ENCODE measurements at regions not wholly inside any gene's neighbourhood (a gene's known extent, or its start where the extent isn't known, plus 50 kb on each side); places are given as distances from the start of the nearest gene placed in this dataset.

- TF ChIP-seq YY1 (IDR thresholded peaks at IDR 0.05; ENCODE audit: insufficient read depth, insufficient read length) (no peak), SUZ12 (IDR thresholded peaks at IDR 0.05; ENCODE audit: extremely low read depth, insufficient read depth, insufficient read length) (no peak), ZNF274 (IDR thresholded peaks at IDR 0.05; ENCODE audit: low read depth, low read length) (no peak)
- Histone ChIP-seq H3K4me3 (ENCODE audit: insufficient read length, low read depth) (no peak overlapping the region), H3K9ac (ENCODE audit: insufficient read length, low read depth) (no peak overlapping the region), H3K27me3 (ENCODE audit: insufficient read depth, insufficient read length) (no peaks in the 10 kb centered on the region), H3K36me3 (ENCODE audit: insufficient read depth, insufficient read length, low read length) (no peaks in the 10 kb centered on the region), H3K9me3 (ENCODE audit: insufficient read depth, low read length) (no peaks in the 10 kb centered on the region), H3K4me1 (ENCODE audit: insufficient read depth, insufficient read length) (no peaks in the 10 kb centered on the region)
- DNase-seq (ENCODE audit: low read depth, low spot score): no peak
Observed at GRCh38 chr12:81953541-81953940, 194.4 kb upstream of the PPFIA2 start.

DNA sequence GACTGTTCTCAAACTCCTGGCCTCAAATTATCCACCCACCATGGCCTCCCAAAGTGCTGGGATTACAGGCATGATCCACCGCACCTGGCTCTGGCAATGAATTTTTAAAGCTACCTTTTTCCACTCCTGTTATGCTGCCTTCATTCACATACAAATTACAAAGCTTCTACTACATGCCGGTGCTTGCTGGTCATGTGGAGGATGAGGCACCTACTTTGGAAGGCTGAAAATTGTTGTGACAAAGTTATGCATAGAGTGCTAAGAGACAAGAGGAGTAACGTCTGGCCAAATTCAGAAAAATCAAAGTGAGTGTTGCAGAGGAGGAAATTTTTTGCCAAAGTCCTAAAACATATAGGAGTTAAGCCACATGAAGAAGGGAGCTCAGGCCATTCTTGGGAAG, 191.7 kb upstream of the PPFIA2 start:
- no peaks in the 10 kb centered on the region for H3K9me3 ChIP-seq (ENCODE audit: insufficient read depth, low read length)
- H3K36me3 ChIP-seq (ENCODE audit: insufficient read depth, insufficient read length, low read length): no peaks in the 10 kb centered on the region
- H3K9ac ChIP-seq (ENCODE audit: insufficient read length, low read depth): no peak overlapping the region
- DNase-seq (ENCODE audit: low read depth, low spot score): no peak
- TF ChIP-seq YY1 (IDR thresholded peaks at IDR 0.05; ENCODE audit: insufficient read depth, insufficient read length) (no peak), SUZ12 (IDR thresholded peaks at IDR 0.05; ENCODE audit: extremely low read depth, insufficient read depth, insufficient read length) (no peak), ZNF274 (IDR thresholded peaks at IDR 0.05; ENCODE audit: low read depth, low read length) (no peak)
- no peaks in the 10 kb centered on the region for H3K27me3 ChIP-seq (ENCODE audit: insufficient read depth, insufficient read length)
- no peak overlapping the region for H3K4me3 ChIP-seq (ENCODE audit: insufficient read length, low read depth)
- no peaks in the 10 kb centered on the region for H3K4me1 ChIP-seq (ENCODE audit: insufficient read depth, insufficient read length)

- H3K9me3 ChIP-seq (ENCODE audit: insufficient read depth, low read length): no peaks in the 10 kb centered on the region
- no peaks in the 10 kb centered on the region for H3K27me3 ChIP-seq (ENCODE audit: insufficient read depth, insufficient read length)
- no peak overlapping the region for H3K4me3 ChIP-seq (ENCODE audit: insufficient read length, low read depth)
- H3K9ac ChIP-seq (ENCODE audit: insufficient read length, low read depth): no peak overlapping the region
- H3K4me1 ChIP-seq (ENCODE audit: insufficient read depth, insufficient read length): no peaks in the 10 kb centered on the region
- no peak for DNase-seq (ENCODE audit: low read depth, low spot score)
- H3K36me3 ChIP-seq (ENCODE audit: insufficient read depth, insufficient read length, low read length): no peaks in the 10 kb centered on the region
- TF ChIP-seq ZNF274 (IDR thresholded peaks at IDR 0.05; ENCODE audit: low read depth, low read length) (no peak), SUZ12 (IDR thresholded peaks at IDR 0.05; ENCODE audit: extremely low read depth, insufficient read depth, insufficient read length) (no peak)
Observed at GRCh38 chr12:81949841-81950308, 190.7 kb upstream of the PPFIA2 start.

GRCh38 chr12:81949416-81949815, 190.3 kb upstream of the PPFIA2 start:
- Histone ChIP-seq H3K27me3 (ENCODE audit: insufficient read depth, insufficient read length) (no peaks in the 10 kb centered on the region), H3K9me3 (ENCODE audit: insufficient read depth, low read length) (no peaks in the 10 kb centered on the region), H3K4me1 (ENCODE audit: insufficient read depth, insufficient read length) (no peaks in the 10 kb centered on the region), H3K4me3 (ENCODE audit: insufficient read length, low read depth) (no peak overlapping the region), H3K36me3 (ENCODE audit: insufficient read depth, insufficient read length, low read length) (no peaks in the 10 kb centered on the region), H3K9ac (ENCODE audit: insufficient read length, low read depth) (no peak overlapping the region)
- DNase-seq (ENCODE audit: low read depth, low spot score): no peak
- TF ChIP-seq YY1 (IDR thresholded peaks at IDR 0.05; ENCODE audit: insufficient read depth, insufficient read length) (no peak), ZNF274 (IDR thresholded peaks at IDR 0.05; ENCODE audit: low read depth, low read length) (no peak), SUZ12 (IDR thresholded peaks at IDR 0.05; ENCODE audit: extremely low read depth, insufficient read depth, insufficient read length) (no peak)

- Histone ChIP-seq H3K27me3 (ENCODE audit: insufficient read depth, insufficient read length) (no peaks in the 10 kb centered on the region), H3K4me3 (ENCODE audit: insufficient read length, low read depth) (no peak overlapping the region), H3K4me1 (ENCODE audit: insufficient read depth, insufficient read length) (no peaks in the 10 kb centered on the region), H3K9me3 (ENCODE audit: insufficient read depth, low read length) (no peaks in the 10 kb centered on the region), H3K36me3 (ENCODE audit: insufficient read depth, insufficient read length, low read length) (no peaks in the 10 kb centered on the region), H3K9ac (ENCODE audit: insufficient read length, low read depth) (no peak overlapping the region)
- TF ChIP-seq ZNF274 (IDR thresholded peaks at IDR 0.05; ENCODE audit: low read depth, low read length) (no peak), SUZ12 (IDR thresholded peaks at IDR 0.05; ENCODE audit: extremely low read depth, insufficient read depth, insufficient read length) (no peak), YY1 (IDR thresholded peaks at IDR 0.05; ENCODE audit: insufficient read depth, insufficient read length) (no peak)
- no peak for DNase-seq (ENCODE audit: low read depth, low spot score)
Observed at GRCh38 chr12:81944886-81945285, 185.7 kb upstream of the PPFIA2 start.

GRCh38 chr12:81942594-81942993, 183.4 kb upstream of the PPFIA2 start:
- TF ChIP-seq YY1 (IDR thresholded peaks at IDR 0.05; ENCODE audit: insufficient read depth, insufficient read length) (no peak), SUZ12 (IDR thresholded peaks at IDR 0.05; ENCODE audit: extremely low read depth, insufficient read depth, insufficient read length) (no peak), ZNF274 (IDR thresholded peaks at IDR 0.05; ENCODE audit: low read depth, low read length) (no peak)
- no peaks in the 10 kb centered on the region for H3K9me3 ChIP-seq (ENCODE audit: insufficient read depth, low read length)
- no peak overlapping the region for H3K4me3 ChIP-seq (ENCODE audit: insufficient read length, low read depth)
- H3K4me1 ChIP-seq (ENCODE audit: insufficient read depth, insufficient read length): no peaks in the 10 kb centered on the region
- no peak overlapping the region for H3K9ac ChIP-seq (ENCODE audit: insufficient read length, low read depth)
- no peak for DNase-seq (ENCODE audit: low read depth, low spot score)
- no peaks in the 10 kb centered on the region for H3K36me3 ChIP-seq (ENCODE audit: insufficient read depth, insufficient read length, low read length)
- no peaks in the 10 kb centered on the region for H3K27me3 ChIP-seq (ENCODE audit: insufficient read depth, insufficient read length)

- DNase-seq (ENCODE audit: low read depth, low spot score): no peak
- Histone ChIP-seq H3K9me3 (ENCODE audit: insufficient read depth, low read length) (no peaks in the 10 kb centered on the region), H3K9ac (ENCODE audit: insufficient read length, low read depth) (no peak overlapping the region), H3K4me1 (ENCODE audit: insufficient read depth, insufficient read length) (no peaks in the 10 kb centered on the region), H3K27me3 (ENCODE audit: insufficient read depth, insufficient read length) (no peaks in the 10 kb centered on the region), H3K36me3 (ENCODE audit: insufficient read depth, insufficient read length, low read length) (no peaks in the 10 kb centered on the region), H3K4me3 (ENCODE audit: insufficient read length, low read depth) (no peak overlapping the region)
- no peak for TF ChIP-seq YY1 (IDR thresholded peaks at IDR 0.05; ENCODE audit: insufficient read depth, insufficient read length)
- TF ChIP-seq SUZ12 (IDR thresholded peaks at IDR 0.05; ENCODE audit: extremely low read depth, insufficient read depth, insufficient read length): no peak
- no peak for TF ChIP-seq ZNF274 (IDR thresholded peaks at IDR 0.05; ENCODE audit: low read depth, low read length)
Observed at GRCh38 chr12:81930037-81930436, 170.9 kb upstream of the PPFIA2 start.

GRCh38 chr12:81896771-81897170, 137.6 kb upstream of the PPFIA2 start:
- TF ChIP-seq SUZ12 (IDR thresholded peaks at IDR 0.05; ENCODE audit: extremely low read depth, insufficient read depth, insufficient read length): no peak
- no peak for TF ChIP-seq YY1 (IDR thresholded peaks at IDR 0.05; ENCODE audit: insufficient read depth, insufficient read length)
- TF ChIP-seq ZNF274 (IDR thresholded peaks at IDR 0.05; ENCODE audit: low read depth, low read length): no peak
- no peak for DNase-seq (ENCODE audit: low read depth, low spot score)
- Histone ChIP-seq H3K27me3 (ENCODE audit: insufficient read depth, insufficient read length) (no peaks in the 10 kb centered on the region), H3K4me3 (ENCODE audit: insufficient read length, low read depth) (no peak overlapping the region), H3K4me1 (ENCODE audit: insufficient read depth, insufficient read length) (no peaks in the 10 kb centered on the region), H3K36me3 (ENCODE audit: insufficient read depth, insufficient read length, low read length) (no peaks in the 10 kb centered on the region), H3K9me3 (ENCODE audit: insufficient read depth, low read length) (peaks cover 12% of the 10 kb centered on the region), H3K9ac (ENCODE audit: insufficient read length, low read depth) (no peak overlapping the region)
